ENCODE measurements at regions not wholly inside any gene's neighbourhood (a gene's known extent, or its start where the extent isn't known, plus 50 kb on each side); places are given as distances from the start of the nearest gene placed in this dataset.

DNA sequence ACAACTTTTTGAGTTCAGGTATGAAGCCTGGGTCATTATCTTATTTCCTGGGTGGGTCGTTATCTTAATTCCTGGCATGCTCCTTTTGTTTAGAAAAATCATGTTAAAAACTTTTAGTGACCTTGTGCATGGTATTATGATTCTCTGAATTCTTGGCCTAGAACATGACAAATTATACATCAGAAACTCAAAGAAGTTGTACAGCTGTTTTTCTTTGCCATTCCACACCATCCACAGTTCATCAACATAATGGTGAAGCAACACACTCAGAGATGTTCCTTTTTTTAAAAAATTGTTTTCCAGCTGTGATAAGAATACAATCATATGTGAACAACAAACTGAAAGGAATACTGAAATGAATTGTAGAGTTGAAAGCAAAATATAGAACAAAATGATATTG lies 149.2 kb upstream of the SEMA3D start:
- TF ChIP-seq, protein P1, sequence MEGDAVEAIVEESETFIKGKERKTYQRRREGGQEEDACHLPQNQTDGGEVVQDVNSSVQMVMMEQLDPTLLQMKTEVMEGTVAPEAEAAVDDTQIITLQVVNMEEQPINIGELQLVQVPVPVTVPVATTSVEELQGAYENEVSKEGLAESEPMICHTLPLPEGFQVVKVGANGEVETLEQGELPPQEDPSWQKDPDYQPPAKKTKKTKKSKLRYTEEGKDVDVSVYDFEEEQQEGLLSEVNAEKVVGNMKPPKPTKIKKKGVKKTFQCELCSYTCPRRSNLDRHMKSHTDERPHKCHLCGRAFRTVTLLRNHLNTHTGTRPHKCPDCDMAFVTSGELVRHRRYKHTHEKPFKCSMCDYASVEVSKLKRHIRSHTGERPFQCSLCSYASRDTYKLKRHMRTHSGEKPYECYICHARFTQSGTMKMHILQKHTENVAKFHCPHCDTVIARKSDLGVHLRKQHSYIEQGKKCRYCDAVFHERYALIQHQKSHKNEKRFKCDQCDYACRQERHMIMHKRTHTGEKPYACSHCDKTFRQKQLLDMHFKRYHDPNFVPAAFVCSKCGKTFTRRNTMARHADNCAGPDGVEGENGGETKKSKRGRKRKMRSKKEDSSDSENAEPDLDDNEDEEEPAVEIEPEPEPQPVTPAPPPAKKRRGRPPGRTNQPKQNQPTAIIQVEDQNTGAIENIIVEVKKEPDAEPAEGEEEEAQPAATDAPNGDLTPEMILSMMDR (IDR thresholded peaks at IDR 0.05) = no peak
- TF ChIP-seq ZFX (IDR thresholded peaks at IDR 0.05; ENCODE audit: borderline replicate concordance) = no peak
